ENCODE measurements at regions not wholly inside any gene's neighbourhood (a gene's known extent, or its start where the extent isn't known, plus 50 kb on each side); places are given as distances from the start of the nearest gene placed in this dataset.
A peak's percentile ranks its signal among the peaks of the same experiment; 100 is the strongest.
"Not testable (repeated sequence)": the region's sequence is repeated elsewhere in the genome, so short reads cannot be mapped to it uniquely, and the experiment has no call there.

DNA sequence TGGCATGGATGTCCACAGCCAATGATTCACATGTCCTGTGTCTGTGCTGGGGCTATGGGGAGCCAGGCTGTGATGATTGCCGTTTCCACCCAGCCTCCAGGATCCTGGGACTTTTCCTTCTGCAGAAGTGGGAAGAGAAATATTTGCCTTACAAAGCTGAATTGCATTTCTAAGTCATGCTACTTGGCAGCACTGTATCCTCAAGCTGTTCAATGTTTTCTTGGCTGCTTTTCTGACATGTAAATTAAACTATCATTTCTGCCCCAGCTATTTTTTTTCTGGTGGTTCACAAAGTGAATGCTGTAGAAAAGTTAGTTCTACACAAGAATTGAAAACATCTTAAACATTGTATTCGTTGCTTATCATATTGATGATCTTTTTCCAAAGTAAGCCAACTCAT is 51.9 kb upstream of the TCERG1L start:
- peak; percentile 1 for DNase-seq (ENCODE audit: low spot score)

DNA sequence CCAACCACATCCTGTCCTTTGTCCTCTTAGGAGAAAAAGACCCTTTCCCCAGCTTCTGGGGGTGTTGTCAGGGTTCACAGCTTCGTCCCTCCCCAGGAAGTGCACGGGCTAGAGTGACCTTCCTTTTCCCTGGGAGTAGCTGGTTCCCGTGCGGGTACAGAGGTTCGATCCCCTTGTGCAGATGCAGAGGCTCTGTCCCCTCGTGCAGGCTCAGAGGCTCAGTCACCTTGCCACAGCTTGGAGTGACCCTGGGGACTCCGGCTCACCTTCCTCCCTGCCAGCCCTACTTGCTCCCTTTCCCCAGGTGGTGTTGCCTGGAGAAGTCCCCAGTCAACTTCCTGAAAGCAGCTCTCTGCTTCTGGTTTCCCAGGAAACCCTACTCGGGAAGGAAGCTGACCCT is 60.0 kb upstream of the TCERG1L start:
- DNase-seq (ENCODE audit: low spot score): no peak

DNA sequence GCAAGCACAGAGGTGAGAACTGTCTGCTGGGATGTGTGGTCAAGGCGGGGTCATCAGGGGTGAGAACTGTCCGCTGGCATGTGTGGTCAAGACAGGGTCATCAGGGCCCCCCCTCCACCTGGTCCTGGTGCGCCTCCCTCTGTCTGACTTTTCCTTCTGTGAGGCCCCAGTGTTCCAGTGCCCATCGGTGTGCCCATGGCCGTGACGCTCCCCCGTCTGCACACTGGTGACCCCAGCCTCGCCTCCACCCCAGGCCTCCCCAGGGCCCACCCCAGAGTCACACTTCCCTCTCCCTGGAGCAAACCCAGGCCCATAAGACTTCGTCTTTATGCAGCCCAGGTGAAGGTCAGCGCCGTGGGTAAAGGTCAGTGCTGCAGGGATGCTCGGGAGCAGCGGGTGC is 70.1 kb upstream of the TCERG1L start:
- no peak for DNase-seq (ENCODE audit: low spot score)

DNA sequence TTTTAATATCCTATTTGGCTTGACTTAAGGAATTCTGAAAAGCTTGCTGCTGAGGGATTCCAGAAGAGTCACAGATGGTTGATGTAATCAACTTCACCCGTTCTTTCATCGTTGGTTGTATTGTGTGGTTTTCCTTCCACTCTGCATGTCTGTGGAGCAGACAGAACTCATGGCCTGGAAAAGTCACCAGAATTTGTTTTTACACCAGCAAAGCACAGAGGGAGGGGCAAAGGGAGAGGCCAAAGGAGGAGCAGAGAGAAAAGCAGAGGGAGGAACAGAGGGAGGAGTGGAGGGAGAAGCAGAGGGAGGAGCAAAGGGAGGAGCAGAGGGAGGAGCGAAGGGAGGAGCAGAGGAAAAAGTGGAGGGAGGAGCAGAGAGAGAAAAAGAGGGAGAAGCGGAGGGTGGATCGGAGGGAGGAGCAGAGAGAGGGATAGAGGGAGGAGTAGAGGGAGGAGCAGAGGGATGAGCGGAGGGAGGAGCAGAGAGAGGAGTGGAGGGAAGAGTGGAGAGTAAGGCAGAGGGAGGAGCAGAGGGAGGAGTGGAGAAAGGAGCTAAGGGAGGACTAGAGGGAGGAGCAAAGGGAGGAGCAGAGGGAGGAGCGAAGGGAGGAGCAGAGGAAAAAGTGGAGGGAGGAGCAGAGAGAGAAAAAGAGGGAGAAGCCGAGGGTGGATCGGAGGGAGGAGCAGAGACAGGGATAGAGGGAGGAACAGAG is 73.8 kb upstream of the TCERG1L start:
- not testable (repeated sequence) for DNase-seq (ENCODE audit: low spot score)

DNA sequence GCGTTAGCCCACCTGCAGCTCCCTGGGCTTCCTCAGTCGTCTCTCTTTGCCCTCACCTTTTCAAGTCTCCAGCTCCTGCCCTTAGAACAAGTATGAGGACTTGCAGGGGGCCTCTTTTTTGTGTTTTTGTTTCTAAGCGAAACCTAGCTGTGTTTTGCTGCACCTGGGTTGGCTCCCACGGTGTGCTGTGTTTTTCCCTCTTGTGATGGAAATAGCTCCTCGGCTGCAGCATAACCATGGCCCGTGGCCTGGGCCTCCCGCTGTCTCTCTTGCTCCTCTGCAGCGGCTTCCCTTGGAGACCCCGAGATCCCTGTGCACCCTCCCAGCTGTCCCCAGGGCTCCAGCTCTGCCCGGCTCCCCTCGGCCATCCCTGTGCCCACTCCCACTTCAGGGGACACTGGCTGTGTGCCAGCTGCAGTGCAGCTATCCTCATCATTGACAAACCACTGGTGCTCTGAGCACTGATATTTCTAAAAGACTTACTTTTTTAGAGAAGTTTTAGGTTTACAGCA is 75.6 kb upstream of the TCERG1L start:
- no peak for DNase-seq (ENCODE audit: low spot score)

DNA sequence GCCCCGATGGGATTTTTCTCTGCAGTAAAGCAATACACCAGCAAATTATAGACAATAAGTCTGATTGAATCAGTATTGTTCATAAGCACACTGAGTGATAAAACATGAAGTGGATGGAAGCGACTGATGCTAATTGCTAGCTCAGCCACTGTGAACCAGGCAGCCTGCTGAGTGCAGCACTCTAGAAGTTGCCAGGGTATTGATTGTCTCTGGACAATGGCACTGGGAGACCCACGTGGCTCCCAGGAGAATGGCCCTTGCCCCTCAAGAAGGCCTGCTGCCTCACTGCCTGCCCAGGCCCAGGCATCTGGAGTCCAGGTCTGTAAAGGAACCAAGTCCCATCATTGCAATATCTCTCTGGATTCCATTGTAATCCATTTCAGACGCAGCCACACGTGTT is 80.4 kb upstream of the TCERG1L start:
- DNase-seq (ENCODE audit: low spot score): no peak

DNA sequence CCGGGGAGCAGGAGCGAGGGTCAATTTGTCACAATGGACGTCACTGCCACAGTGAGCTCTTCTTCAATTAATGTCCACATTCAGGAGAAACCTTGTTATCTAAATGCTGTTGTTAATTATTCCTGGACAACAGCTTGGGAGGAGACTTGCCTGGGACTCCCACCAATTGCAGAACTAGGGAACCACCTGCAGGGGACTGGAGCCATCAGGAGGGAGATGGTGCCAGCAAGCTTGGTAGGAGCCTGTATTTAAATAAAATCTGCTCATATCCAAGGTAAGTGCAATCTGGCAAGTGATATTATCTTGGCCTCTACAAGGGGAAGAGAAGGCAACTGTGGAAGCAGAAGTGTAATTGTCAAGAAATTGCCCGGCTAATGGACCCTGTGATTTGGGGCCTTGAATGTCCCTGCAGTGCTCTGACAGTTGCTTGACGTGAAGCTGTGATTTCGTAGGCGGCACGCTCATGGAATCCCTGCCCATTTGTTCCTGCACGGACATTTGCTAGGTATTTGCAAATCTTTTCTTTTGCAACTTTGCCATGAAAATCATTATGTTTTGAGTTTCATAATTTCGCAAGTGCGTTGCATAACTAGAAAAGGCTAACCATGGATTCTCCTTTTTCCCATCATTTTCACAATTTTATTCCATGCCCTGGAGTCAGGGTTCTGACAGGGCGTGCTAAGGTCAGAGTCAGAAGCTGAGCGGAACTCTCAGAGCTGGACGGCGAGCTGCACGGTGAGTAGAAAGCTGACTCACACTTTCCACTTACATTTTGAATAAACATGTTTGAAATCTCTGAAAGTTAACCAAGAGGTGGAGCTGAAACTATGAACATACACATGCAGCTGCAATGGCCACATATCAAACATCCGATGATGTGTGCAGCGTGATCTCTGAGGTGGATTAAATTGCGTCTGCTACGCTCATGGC is 84.9 kb upstream of the TCERG1L start:
- DNase-seq (ENCODE audit: low spot score): no peak

DNA sequence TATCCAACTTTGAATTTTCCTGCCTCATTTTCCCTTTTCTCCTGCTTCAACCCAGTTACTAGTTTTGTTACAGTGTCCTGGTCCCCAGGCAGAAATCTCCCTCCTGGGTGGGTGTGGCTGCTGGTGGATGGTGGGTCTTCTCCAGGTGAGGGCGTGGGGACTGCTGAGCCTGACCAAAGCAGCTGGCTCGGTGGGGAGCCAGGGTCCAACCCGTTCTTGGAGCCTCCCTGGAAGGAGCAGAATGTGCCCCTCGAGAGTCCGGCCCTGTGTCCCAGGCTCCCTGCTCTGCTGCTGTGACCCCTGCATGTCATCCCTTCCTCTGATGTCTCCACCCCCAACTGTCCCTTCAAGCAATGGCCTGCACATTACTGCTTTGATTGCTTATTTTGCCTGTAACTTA is 86.6 kb upstream of the TCERG1L start:
- no peak for DNase-seq (ENCODE audit: low spot score)

DNA sequence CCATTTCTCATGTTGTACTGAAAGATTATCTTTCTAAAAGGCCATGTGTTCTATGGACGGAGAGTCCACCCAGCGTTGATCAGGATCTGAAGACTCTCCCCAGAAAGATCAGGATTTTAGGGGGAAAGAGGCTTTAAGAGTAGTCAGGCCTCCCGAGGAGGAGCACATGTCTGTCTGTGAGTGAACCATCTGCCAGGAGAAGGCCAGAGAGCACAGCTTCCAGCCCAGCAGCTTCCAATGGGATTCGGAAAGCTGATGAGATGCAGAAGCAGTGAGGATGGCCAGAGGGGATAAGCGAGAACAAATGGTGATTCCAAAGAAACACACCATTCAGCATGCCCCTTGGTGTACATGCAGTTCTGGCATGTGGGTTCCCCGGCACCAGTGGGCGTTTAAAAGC is 88.5 kb upstream of the TCERG1L start:
- no peak for DNase-seq (ENCODE audit: low spot score)

DNA sequence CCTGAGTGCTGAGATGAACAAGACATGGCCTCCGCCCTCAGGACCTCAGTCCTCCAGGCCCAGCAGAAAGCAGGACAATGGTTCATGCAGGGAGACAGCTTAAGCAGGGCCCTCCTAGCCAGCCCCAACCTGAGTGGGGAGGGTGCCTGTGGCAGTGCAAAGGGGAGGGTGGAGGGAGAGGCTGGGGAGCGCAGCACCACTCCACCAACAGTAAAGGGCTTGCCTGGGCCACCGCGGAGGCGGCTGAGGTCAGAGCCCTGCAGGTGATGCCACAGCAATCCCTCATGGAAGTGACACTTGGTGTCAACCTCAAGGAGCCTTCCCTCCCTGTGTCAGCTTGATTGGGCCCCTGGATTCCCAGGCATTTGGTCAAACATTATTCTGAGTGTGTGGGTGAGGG is 89.0 kb upstream of the TCERG1L start:
- no peak for DNase-seq (ENCODE audit: low spot score)

DNA sequence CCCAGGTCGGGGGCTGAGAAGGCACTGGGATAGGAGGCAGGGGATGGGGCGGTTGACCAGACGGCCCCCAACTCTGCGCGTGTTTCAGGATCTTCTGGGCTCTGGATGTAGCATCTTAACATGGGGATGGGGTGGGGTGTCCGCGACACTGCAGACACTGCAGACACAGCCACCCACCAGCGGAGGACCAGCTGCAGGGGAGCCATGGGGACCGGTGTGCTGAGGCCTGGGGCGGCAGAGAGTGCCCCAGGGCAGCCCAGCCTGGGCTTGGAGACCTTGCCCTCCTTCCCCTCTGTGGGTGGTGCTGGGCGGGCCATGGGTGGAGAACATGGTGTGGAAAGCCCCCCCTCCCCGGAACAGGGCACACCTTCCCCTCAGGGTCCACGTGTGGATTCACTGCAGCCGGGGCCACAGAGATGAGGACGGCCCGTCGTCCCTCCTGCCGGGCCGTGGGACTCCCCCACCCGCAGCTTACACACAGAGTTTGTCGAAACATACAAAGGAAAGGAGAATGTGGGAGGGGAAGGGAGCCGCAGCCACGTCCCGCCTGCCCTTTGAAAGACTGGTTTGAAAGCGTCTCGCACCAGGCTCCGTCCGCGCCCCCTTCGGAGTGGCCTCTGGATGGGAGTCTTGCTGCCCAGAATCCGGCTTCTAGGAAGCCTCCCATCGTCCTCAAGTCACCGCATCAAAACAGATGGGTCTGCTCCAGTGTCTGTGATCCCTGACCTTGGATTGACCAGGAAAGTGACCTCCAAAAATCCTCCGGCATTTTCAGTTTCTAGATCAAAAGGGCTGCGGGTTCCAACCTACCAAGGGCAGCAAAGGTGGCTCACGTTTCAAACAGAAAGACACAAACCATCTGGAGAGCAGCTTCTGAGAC is 91.5 kb upstream of the TCERG1L start:
- no peak for DNase-seq (ENCODE audit: low spot score)

DNA sequence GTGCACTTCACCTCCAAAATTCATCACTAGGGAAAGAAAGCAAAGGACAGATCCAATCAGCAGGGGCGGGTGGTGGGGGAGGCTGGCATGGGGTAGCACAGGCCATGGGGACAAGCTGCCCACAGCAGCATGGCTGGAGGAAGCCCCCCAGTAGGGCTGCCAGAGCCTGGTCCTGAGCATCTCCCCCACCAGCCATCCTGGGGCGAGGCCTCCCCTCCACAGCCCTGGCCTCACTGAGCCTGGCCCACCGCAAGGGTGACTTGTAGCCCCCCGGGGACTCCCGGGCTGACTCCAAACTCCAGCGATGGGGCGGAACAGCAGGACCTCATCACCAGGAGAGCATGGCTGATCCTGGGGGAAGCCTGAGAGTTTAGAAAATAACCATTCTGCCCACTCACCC is 92.4 kb upstream of the TCERG1L start:
- no peak for DNase-seq (ENCODE audit: low spot score)

DNA sequence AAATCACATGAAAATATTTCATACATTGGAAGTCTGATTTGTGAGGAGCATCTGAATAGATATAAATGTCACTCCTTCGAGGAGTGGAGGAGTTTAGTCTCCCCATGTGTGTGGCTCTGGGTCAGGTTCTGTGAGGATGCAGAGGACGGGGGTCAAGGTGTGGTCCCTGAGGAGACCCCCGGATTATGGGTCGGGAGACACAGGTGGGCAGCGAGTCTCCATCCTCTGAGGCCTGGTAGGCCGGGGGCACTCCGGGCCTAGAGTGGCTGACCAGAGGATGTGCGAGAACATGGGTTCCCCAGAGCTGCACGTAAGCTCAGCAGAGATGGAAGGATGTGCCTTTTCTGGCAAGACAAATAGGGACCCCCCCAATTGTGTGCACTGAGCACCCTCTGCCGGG is 93.4 kb upstream of the TCERG1L start:
- no peak for DNase-seq (ENCODE audit: low spot score)

DNA sequence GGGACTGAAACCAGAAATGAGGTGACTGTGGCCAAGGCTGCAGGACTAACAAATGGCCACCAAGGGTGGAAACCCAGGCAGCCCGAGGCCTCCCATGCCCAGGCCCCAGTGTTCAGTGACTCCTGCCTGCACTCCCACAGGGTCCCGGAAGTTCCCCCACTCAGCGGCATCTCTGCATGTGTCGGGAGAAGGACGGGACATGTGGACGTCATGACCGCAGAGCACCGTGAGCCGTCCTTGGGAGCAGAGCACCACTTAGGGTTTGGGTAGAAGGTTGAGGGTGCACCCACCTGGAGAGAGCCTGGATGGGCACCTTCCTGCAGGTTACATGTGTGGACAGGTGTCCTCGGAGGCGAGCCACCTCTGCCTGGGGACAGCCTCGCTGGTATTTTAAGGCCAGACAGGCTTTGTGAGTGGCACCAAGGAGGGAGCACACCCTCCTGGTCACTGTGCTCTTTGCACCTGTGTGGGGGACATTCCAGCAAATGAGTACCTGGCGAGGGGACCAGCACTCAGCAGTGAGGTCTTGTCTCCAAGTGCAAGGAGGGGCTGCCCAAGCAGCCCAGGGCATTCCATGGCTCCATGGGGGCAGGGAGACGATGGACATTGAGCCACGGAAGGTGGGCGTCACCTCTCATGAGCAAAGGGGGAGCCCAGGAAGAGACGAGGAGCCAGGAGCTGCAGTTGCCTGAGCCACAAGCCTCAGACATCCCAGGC is 95.3 kb upstream of the TCERG1L start:
- no peak for DNase-seq (ENCODE audit: low spot score)

DNA sequence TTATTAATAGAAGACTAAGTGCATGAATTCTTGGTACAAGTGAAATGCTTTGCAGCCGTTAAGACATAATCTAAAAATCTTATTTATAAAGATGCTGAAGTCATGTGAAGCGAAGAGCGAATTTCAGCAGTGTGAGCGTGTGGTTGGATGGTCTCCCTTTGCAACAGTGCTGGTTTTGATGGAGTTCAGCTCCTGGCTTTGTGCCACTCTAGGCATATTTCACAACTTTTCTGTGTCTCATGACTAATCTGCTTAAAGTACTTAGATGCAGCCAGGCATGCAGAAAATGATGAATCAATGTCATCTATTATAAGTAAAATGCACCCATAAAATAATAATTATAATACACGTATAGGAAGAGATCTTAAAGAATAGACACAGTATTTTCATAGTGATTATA is 107.2 kb upstream of the TCERG1L start:
- DNase-seq (ENCODE audit: low spot score): no peak

DNA sequence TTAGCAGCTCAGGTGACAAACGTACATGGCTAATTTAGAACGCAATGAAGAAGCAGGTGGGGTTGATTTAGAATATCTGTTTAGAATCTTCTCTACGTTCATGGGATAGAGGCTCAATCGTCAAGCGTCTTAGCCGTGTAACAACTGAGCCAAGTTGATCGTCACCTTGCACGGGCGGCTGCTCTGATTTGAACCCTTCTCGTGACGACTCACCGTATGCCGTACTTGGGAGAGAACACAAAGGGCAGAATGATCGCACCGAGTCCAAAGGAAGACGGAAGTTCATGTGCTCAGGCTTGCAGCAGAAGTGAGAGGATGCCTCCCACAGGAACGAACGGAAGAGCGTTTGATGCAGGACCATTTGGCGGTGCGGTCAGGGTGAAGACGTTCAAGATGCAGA is 108.3 kb upstream of the TCERG1L start:
- no peak for DNase-seq (ENCODE audit: low spot score)

DNA sequence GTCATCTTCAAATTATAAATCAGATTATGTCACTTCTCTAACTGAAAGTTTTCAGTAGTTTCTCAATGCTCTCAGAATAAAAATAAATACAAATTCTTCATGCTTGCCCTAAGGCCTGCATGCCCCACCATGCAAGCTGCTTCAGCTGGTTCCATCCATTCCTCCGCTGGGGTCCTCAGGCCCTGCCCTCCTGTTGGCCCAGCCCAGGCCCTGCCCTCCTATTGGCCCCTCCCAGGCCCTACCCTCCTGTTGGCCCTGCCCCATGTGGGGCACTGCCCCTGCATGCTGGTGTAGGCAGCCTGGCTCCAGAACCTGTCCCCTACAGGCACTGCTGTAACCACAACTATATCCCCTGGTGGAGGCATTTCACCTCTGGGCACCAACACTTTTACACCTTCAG is 109.3 kb upstream of the TCERG1L start:
- DNase-seq (ENCODE audit: low spot score): no peak

DNA sequence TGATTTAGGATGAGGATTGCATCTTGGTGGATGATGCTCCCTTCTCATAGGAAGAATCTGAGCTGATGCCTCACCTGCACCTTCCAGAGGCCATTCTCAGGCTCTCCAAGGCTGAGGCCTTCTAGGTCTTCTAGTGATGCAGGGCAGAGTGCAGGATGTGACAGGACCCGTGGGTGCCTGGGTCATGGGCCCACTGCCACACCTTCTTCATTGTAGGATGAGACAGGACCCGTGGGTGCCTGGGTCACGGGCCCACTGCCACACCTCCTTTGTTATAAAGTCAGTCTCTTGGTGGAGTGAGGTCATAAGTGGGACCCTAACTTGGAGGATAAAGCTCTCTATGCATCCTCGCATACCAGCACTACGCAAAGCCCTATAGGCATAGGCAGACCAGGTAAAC is 109.9 kb upstream of the TCERG1L start:
- DNase-seq (ENCODE audit: low spot score): no peak

DNA sequence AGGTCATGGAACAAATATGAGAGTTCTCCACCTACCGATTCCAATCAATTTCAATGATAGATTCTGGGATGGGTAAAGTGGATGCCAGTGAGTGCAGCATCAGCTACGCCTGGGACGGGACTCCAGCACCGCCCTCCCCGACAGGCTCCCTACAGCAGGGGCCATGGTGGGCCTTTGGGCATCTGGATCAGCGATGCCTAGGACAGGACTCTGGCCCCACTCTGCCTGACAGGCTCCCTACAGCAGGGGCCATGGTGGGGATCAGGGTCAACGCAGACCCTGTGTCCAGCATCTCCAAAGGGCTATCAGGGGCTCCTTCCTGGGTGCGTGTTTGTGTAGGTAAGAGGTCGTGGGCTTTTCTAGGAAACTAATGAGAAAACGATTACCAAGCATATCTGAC is 111.2 kb upstream of the TCERG1L start:
- DNase-seq (ENCODE audit: low spot score): no peak

DNA sequence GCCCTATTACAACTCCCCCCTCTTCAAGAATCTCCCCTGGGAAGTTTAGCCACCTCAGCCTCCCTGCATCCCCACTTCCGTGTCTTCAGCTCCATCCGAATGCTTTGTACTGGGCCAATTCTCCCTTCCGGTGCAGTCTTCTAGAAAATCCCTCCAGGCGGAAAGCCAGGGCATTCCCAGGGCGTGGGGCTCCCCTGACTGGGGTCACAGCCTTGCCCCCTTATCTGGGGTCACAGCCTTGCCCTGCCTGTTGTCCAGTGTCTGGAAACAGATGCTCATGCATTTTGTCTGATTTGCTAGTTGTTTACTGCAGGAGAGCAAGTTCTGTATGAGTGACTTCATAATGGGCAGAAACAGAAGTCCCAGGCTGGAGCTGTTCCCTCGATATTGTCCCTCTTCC is 112.5 kb upstream of the TCERG1L start:
- no peak for DNase-seq (ENCODE audit: low spot score)

DNA sequence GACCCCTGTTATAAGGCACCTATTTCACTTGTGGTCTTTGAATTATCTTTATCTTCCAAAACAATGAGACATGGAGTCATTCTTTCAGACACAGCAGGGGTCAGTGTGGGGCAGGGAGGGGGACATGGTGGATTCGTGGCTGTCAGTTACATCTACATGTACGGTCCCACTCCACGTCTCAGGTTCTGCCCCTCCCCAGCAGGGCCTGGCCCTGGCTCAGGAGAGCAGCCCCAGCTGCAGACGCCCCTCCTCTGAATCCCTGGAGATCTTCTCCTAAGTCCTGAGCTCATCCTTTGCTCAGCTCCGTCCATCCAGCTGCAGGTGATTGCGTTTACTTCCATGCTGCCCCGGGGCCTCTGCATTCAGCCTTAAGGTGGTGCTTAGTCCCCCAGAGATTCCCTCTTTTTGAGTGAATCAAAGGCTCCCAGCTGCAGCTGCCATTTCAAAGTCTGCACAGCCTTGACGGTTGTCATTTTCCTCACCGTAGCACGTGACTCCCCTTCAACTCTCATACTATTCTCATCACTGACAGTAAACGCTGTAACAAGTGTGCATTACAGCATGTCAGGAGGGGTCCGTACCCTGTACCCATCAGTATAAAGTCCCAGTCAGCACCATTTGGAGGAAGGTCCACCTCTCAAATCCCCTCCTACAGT is 113.4 kb upstream of the TCERG1L start:
- no peak for DNase-seq (ENCODE audit: low spot score)
